Frontal cortex (tissue), 3 donors: ENCODE measurements at regions not wholly inside any gene's neighbourhood (a gene's known extent, or its start where the extent isn't known, plus 50 kb on each side); places are given as distances from the start of the nearest gene placed in this dataset.
A peak's percentile ranks its signal among the peaks of the same experiment; 100 is the strongest.

Experiments
- DNase-seq, 2 donors: peaks; one replicate each; pipeline ENCODE4 v3.0.0; 2012; ENCODE audit warnings: low spot score in 2 of 2
- FAIRE-seq: peaks from 2 replicates; lab custom pipeline; 2012; peaks lifted over from hg19 to GRCh38; lab: Jason Lieb, UNC
- donor health status: control.
- donor health status: control.
- donor health status: control.

- FAIRE-seq (no peak), DNase-seq (no peak)
These were observed 133.7 kb downstream of the ADAMTS15 start for GRCh38 chr11:130582176-130582575.

- no peak for FAIRE-seq
- DNase-seq: no peak
These were observed 134.5 kb downstream of the ADAMTS15 start for GRCh38 chr11:130582981-130583380.

- DNase-seq (no peak), FAIRE-seq (no peak)
These were observed 135.4 kb downstream of the ADAMTS15 start for GRCh38 chr11:130583801-130584211.

- FAIRE-seq (no peak), DNase-seq (no peak)
These were observed 137.1 kb downstream of the ADAMTS15 start for GRCh38 chr11:130585545-130585944.

- no peak for FAIRE-seq
- DNase-seq: no peak
These were observed 139.2 kb downstream of the ADAMTS15 start for GRCh38 chr11:130587658-130588057.

- FAIRE-seq (no peak), DNase-seq (no peak)
These were observed 140.0 kb downstream of the ADAMTS15 start for GRCh38 chr11:130588471-130588870.

GRCh38 chr11:130592056-130592455 is 143.6 kb downstream of the ADAMTS15 start:
- FAIRE-seq (no peak), DNase-seq (no peak)

- no peak for FAIRE-seq
These were observed 144.6 kb downstream of the ADAMTS15 start for GRCh38 chr11:130593064-130593463.

GRCh38 chr11:130598433-130598832 is 150.0 kb downstream of the ADAMTS15 start:
- DNase-seq (no peak), FAIRE-seq (no peak)

More at GRCh38 chr11:130593064-130593463, 144.6 kb downstream of the ADAMTS15 start:
- DNase-seq: no peak

- DNase-seq: peak in 1 of 2 donors; percentile 32
- no peak for FAIRE-seq
These were observed 150.7 kb downstream of the ADAMTS15 start for GRCh38 chr11:130599073-130599654.

- FAIRE-seq (no peak), DNase-seq (no peak)
These were observed 151.7 kb downstream of the ADAMTS15 start for GRCh38 chr11:130600139-130600538.

GRCh38 chr11:130600616-130601015 is 152.2 kb downstream of the ADAMTS15 start:
- FAIRE-seq (no peak), DNase-seq (no peak)

- DNase-seq (peak; percentile 46 to 64), FAIRE-seq (no peak)
These were observed 152.7 kb downstream of the ADAMTS15 start for GRCh38 chr11:130601141-130601540.

GRCh38 chr11:130601764-130602460 is 153.5 kb downstream of the ADAMTS15 start:
- no peak for DNase-seq
- FAIRE-seq: no peak

GRCh38 chr11:130602641-130603334 is 154.3 kb downstream of the ADAMTS15 start:
- DNase-seq (no peak), FAIRE-seq (no peak)

GRCh38 chr11:130603335-130603906 is 155.0 kb downstream of the ADAMTS15 start:
- no peak for DNase-seq
- FAIRE-seq: no peak

GRCh38 chr11:130604606-130605005 is 156.2 kb downstream of the ADAMTS15 start:
- FAIRE-seq (no peak), DNase-seq (no peak)

GRCh38 chr11:130606178-130606577 is 157.7 kb downstream of the ADAMTS15 start:
- FAIRE-seq (no peak), DNase-seq (no peak)

GRCh38 chr11:130606781-130607511 is 158.5 kb downstream of the ADAMTS15 start:
- FAIRE-seq: no peak
- DNase-seq: no peak

GRCh38 chr11:130608287-130608686 is 159.8 kb downstream of the ADAMTS15 start:
- DNase-seq: no peak
- FAIRE-seq: no peak
